ENCODE measurements at regions not wholly inside any gene's neighbourhood (a gene's known extent, or its start where the extent isn't known, plus 50 kb on each side); places are given as distances from the start of the nearest gene placed in this dataset.

DNA sequence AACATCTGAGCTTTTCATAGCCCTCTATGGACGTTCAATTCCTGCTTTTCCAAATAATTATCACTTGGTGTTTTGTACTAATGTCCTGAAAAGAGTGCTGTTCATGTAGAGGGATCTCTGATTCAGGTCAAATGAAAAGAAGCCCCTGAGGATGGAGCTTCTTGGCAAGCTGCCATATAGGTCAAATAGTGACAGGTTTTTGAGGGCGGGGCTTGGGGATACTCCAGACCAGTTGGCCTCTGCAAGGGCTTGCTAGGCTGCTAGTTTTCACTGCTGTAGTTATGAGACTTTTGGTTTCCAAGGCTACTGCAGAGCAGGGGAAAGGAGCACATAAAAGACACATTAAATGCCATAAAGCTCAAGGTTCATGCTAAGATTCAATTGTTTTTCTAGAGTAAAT is 257.2 kb upstream of the CACNA2D1 start:
- TF ChIP-seq EZH2 (IDR thresholded peaks at IDR 0.05; ENCODE audit: borderline replicate concordance, low read depth, low read length, severe bottlenecking), result no peak
- TF ChIP-seq, protein P1, sequence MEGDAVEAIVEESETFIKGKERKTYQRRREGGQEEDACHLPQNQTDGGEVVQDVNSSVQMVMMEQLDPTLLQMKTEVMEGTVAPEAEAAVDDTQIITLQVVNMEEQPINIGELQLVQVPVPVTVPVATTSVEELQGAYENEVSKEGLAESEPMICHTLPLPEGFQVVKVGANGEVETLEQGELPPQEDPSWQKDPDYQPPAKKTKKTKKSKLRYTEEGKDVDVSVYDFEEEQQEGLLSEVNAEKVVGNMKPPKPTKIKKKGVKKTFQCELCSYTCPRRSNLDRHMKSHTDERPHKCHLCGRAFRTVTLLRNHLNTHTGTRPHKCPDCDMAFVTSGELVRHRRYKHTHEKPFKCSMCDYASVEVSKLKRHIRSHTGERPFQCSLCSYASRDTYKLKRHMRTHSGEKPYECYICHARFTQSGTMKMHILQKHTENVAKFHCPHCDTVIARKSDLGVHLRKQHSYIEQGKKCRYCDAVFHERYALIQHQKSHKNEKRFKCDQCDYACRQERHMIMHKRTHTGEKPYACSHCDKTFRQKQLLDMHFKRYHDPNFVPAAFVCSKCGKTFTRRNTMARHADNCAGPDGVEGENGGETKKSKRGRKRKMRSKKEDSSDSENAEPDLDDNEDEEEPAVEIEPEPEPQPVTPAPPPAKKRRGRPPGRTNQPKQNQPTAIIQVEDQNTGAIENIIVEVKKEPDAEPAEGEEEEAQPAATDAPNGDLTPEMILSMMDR (IDR thresholded peaks at IDR 0.05; ENCODE audit: extremely low read depth in 1 of 2, insufficient read depth in 1 of 2, low read depth in 1 of 2, low read length in 2 of 2), result no peak
- TF ChIP-seq POLR2A (IDR thresholded peaks at IDR 0.05; ENCODE audit: low read depth, low read length), result no peak
